HEK293 (cell line): ENCODE measurements at regions not wholly inside any gene's neighbourhood (a gene's known extent, or its start where the extent isn't known, plus 50 kb on each side); places are given as distances from the start of the nearest gene placed in this dataset.

Source experiments
- ZNF292 ChIP-seq: fragments of 450-650 bp; formaldehyde crosslinking; IDR thresholded peaks from 2 replicates; pipeline ENCODE4 v1.5.1; 2016; ENCODE audit warnings: low read depth, missing biosample characterization, missing genetic modification characterization, borderline replicate concordance
- ZNF660 ChIP-seq: fragments of 450-650 bp; IDR thresholded peaks from 2 replicates; pipeline ENCODE4 v1.5.1; 2018; ENCODE audit warnings: missing biosample characterization, mild to moderate bottlenecking, missing genetic modification characterization
- TF ChIP-seq, protein P1 (sequence below): fragments of 450-650 bp; formaldehyde crosslinking; IDR thresholded peaks from 2 replicates; pipeline ENCODE4 v1.5.1; 2016; ENCODE audit warnings: missing biosample characterization, missing genetic modification characterization
- TF ChIP-seq, protein P2 (sequence below): fragments of 450-650 bp; formaldehyde crosslinking; IDR thresholded peaks from 2 replicates; pipeline ENCODE4 v1.5.1; 2016; ENCODE audit warnings: missing biosample characterization, missing genetic modification characterization

DNA sequence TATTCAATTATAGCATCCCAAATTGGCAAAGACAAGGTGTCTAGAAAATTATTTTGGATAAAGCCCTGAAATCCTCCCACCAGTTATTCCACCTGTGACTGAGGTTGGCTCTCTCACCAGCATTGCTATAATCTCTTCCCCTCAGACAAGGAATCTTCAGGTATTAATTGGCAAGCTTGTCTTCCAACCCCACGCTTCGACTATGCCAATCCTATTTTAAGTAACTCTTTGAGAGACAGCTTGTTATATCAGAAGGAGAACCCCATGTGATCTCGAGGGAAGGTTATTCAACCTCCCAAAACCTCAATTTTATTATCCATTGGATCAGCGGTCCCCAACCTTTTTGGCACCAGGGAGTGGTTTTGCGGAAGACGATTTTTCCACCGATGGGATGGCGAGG lies 54.5 kb upstream of the NEDD4L start:
- TF ChIP-seq, protein P1, sequence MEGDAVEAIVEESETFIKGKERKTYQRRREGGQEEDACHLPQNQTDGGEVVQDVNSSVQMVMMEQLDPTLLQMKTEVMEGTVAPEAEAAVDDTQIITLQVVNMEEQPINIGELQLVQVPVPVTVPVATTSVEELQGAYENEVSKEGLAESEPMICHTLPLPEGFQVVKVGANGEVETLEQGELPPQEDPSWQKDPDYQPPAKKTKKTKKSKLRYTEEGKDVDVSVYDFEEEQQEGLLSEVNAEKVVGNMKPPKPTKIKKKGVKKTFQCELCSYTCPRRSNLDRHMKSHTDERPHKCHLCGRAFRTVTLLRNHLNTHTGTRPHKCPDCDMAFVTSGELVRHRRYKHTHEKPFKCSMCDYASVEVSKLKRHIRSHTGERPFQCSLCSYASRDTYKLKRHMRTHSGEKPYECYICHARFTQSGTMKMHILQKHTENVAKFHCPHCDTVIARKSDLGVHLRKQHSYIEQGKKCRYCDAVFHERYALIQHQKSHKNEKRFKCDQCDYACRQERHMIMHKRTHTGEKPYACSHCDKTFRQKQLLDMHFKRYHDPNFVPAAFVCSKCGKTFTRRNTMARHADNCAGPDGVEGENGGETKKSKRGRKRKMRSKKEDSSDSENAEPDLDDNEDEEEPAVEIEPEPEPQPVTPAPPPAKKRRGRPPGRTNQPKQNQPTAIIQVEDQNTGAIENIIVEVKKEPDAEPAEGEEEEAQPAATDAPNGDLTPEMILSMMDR (tag by site-specific recombination) = no peak
- TF ChIP-seq, protein P2, sequence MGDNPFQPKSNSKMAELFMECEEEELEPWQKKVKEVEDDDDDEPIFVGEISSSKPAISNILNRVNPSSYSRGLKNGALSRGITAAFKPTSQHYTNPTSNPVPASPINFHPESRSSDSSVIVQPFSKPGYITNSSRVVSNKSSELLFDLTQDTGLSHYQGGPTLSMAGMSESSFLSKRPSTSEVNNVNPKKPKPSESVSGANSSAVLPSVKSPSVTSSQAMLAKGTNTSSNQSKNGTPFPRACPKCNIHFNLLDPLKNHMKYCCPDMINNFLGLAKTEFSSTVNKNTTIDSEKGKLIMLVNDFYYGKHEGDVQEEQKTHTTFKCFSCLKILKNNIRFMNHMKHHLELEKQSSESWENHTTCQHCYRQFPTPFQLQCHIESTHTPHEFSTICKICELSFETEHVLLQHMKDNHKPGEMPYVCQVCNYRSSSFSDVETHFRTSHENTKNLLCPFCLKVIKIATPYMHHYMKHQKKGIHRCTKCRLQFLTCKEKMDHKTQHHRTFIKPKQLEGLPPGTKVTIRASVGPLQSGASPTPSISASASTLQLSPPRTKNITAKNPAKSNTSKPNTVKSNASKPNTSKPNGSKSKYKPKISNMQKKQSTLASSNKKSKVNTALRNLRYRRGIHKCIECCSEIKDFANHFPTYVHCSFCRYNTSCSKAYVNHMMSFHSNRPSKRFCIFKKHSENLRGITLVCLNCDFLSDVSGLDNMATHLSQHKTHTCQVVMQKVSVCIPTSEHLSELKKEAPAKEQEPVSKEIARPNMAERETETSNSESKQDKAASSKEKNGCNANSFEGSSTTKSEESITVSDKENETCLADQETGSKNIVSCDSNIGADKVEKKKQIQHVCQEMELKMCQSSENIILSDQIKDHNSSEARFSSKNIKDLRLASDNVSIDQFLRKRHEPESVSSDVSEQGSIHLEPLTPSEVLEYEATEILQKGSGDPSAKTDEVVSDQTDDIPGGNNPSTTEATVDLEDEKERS (tag by site-specific recombination) = no peak
- no peak for TF ChIP-seq ZNF292
- TF ChIP-seq ZNF660 (tag by site-specific recombination) = no peak
